H9 (cell line): ENCODE measurements at regions not wholly inside any gene's neighbourhood (a gene's known extent, or its start where the extent isn't known, plus 50 kb on each side); places are given as distances from the start of the nearest gene placed in this dataset.

ENCODE experiments used
- DNase-seq: peaks from one replicate; pipeline ENCODE4 v3.0.0-alpha.2; 2017
- H2AFZ ChIP-seq: one replicate; pipeline ENCODE4 v1.6.1; 2013; ENCODE audit warnings: mild to moderate bottlenecking, low read length, control low read depth, moderate library complexity
- H2AK5ac ChIP-seq: 2 replicates; pipeline ENCODE4 v1.6.1; 2013; ENCODE audit warnings: low read length, control low read depth, mixed read lengths; ENCODE audit not compliant: insufficient read length
- H2BK120ac ChIP-seq: one replicate; pipeline ENCODE4 v1.6.1; 2013; ENCODE audit warnings: low read depth, mild to moderate bottlenecking, low read length, control low read depth, inconsistent platforms; ENCODE audit not compliant: poor library complexity, severe bottlenecking
- H2BK12ac ChIP-seq: 2 replicates; pipeline ENCODE4 v1.6.1; 2013; ENCODE audit warnings: low read length, control low read depth, mixed read lengths, low read depth; ENCODE audit not compliant: insufficient read length
- H2BK15ac ChIP-seq: 2 replicates; pipeline ENCODE4 v1.6.1; 2013; ENCODE audit warnings: low read depth, low read length, control low read depth
- H2BK20ac ChIP-seq: one replicate; pipeline ENCODE4 v1.6.1; 2013; ENCODE audit warnings: low read depth, mild to moderate bottlenecking, low read length, control low read depth, inconsistent platforms; ENCODE audit not compliant: poor library complexity, severe bottlenecking
- H2BK5ac ChIP-seq: 2 replicates; pipeline ENCODE4 v1.6.1; 2013; ENCODE audit warnings: low read length, control low read depth, mixed read lengths; ENCODE audit not compliant: insufficient read length
- H3K14ac ChIP-seq: 2 replicates; pipeline ENCODE4 v1.6.1; 2013; ENCODE audit warnings: low read length, control low read depth; ENCODE audit not compliant: insufficient read depth
- H3K18ac ChIP-seq: 2 replicates; pipeline ENCODE4 v1.6.1; 2013; ENCODE audit warnings: low read depth, mild to moderate bottlenecking, mixed read lengths, low read length, control low read depth; ENCODE audit not compliant: insufficient read length
- H3K23ac ChIP-seq: 2 replicates; pipeline ENCODE4 v1.6.1; 2013; ENCODE audit warnings: low read length, control low read depth, mixed read lengths, low read depth; ENCODE audit not compliant: insufficient read length
- H3K23me2 ChIP-seq: 2 replicates; pipeline ENCODE4 v1.6.1; 2013; ENCODE audit warnings: low read depth, mild to moderate bottlenecking, mixed read lengths, low read length, control low read depth; ENCODE audit not compliant: insufficient read length, poor library complexity, severe bottlenecking
- H3K27ac ChIP-seq: 2 replicates; pipeline ENCODE4 v1.5.1; 2013; ENCODE audit warnings: low read length, control low read depth, mixed read lengths, low read depth; ENCODE audit not compliant: insufficient read length
- H3K27me3 ChIP-seq: 2 replicates; pipeline ENCODE4 v1.6.1; 2013; ENCODE audit warnings: low read length, control low read depth, inconsistent platforms; ENCODE audit not compliant: insufficient read depth
- H3K4ac ChIP-seq: 2 replicates; pipeline ENCODE4 v1.6.1; 2013; ENCODE audit warnings: low read depth, mild to moderate bottlenecking, control low read depth, inconsistent platforms, low read length, moderate library complexity
- H3K4me1 ChIP-seq: 2 replicates; pipeline ENCODE4 v1.6.1; 2013; ENCODE audit warnings: low read length, control low read depth, inconsistent platforms; ENCODE audit not compliant: insufficient read depth
- H3K4me2 ChIP-seq: 2 replicates; pipeline ENCODE4 v1.6.1; 2013; ENCODE audit warnings: low read length, control low read depth, mixed read lengths; ENCODE audit not compliant: insufficient read length, insufficient read depth
- H3K56ac ChIP-seq: 2 replicates; pipeline ENCODE4 v1.6.1; 2013; ENCODE audit warnings: low read depth, mild to moderate bottlenecking, mixed read lengths, low read length, control low read depth; ENCODE audit not compliant: insufficient read length
- H3K79me1 ChIP-seq: 2 replicates; pipeline ENCODE4 v1.6.1; 2013; ENCODE audit warnings: low read depth, mild to moderate bottlenecking, moderate library complexity, low read length, control low read depth, inconsistent platforms; ENCODE audit not compliant: insufficient read depth, poor library complexity, severe bottlenecking
- H3K79me2 ChIP-seq: 2 replicates; pipeline ENCODE4 v1.6.1; 2013; ENCODE audit warnings: low read length, control low read depth, inconsistent platforms; ENCODE audit not compliant: insufficient read depth
- H3K9ac ChIP-seq: 2 replicates; pipeline ENCODE4 v1.6.1; 2013; ENCODE audit warnings: low read length, control low read depth, mixed read lengths; ENCODE audit not compliant: insufficient read length; ENCODE audit errors: extremely low read depth
- H3K9me3 ChIP-seq: one replicate; pipeline ENCODE4 v1.6.1; 2013; ENCODE audit warnings: low read depth, low read length, inconsistent platforms; ENCODE audit not compliant: control insufficient read depth
- H3T11ph ChIP-seq: one replicate; pipeline ENCODE4 v1.6.1; 2013; ENCODE audit warnings: mild to moderate bottlenecking, low read length, control low read depth, inconsistent platforms
- H4K20me1 ChIP-seq: one replicate; pipeline ENCODE4 v1.6.1; 2013; ENCODE audit not compliant: control insufficient read depth, insufficient read length, insufficient read depth
- H4K5ac ChIP-seq: 2 replicates; pipeline ENCODE4 v1.6.1; 2013; ENCODE audit warnings: low read depth, mild to moderate bottlenecking, mixed read lengths, low read length, control low read depth; ENCODE audit not compliant: insufficient read length
- H4K8ac ChIP-seq: replicated peaks from 2 replicates; pipeline ENCODE4 v1.6.1; 2013; ENCODE audit warnings: low read length, control low read depth, mixed read lengths, low read depth; ENCODE audit not compliant: insufficient read length
- H4K91ac ChIP-seq: 2 replicates; pipeline ENCODE4 v1.6.1; 2013; ENCODE audit warnings: low read depth, mild to moderate bottlenecking, moderate library complexity, mixed read lengths, low read length, control low read depth; ENCODE audit not compliant: insufficient read length
- H3K27ac Mint-ChIP-seq, 3 experiments: 2 replicates in 2 of 3; 3 replicates in 1 of 3; pipeline ENCODE4 v1.8.0; 2020 to 2021; ENCODE audit warnings: mixed read lengths in 3 of 3, mild to moderate bottlenecking in 1 of 3, moderate library complexity in 1 of 3
- H3K27me3 Mint-ChIP-seq: 2 replicates; pipeline ENCODE4 v1.8.0; 2021; ENCODE audit warnings: low read depth, mild to moderate bottlenecking, moderate library complexity, mixed read lengths
- H3K36me3 Mint-ChIP-seq, 3 experiments: 2 replicates in 2 of 3; 3 replicates in 1 of 3; pipeline ENCODE4 v1.8.0; 2020 to 2021; ENCODE audit warnings: low read depth in 3 of 3, mixed read lengths in 3 of 3; ENCODE audit not compliant: insufficient read depth in 1 of 3
- H3K4me1 Mint-ChIP-seq, 2 experiments: 2 replicates each; pipeline ENCODE4 v1.8.0; 2020; ENCODE audit warnings: mixed read lengths in 2 of 2
- H3K4me3 Mint-ChIP-seq, 2 experiments: 2 replicates in 1 of 2; 3 replicates in 1 of 2; pipeline ENCODE4 v1.8.0; 2020 to 2021; ENCODE audit warnings: mild to moderate bottlenecking in 2 of 2, mixed read lengths in 2 of 2, moderate library complexity in 1 of 2
- H3K9me3 Mint-ChIP-seq, 2 experiments: 2 replicates in 1 of 2; 3 replicates in 1 of 2; pipeline ENCODE4 v1.8.0; 2020; ENCODE audit warnings: mild to moderate bottlenecking in 2 of 2, mixed read lengths in 2 of 2, moderate library complexity in 1 of 2
- TF ChIP-seq, protein P1 (sequence below): fragments of 200-600 bp; sonication (generic); conservative IDR thresholded peaks from 3 replicates; pipeline ENCODE4 v1.8.0; 2021; ENCODE audit warnings: antibody characterized with exemption, mild to moderate bottlenecking

DNA sequence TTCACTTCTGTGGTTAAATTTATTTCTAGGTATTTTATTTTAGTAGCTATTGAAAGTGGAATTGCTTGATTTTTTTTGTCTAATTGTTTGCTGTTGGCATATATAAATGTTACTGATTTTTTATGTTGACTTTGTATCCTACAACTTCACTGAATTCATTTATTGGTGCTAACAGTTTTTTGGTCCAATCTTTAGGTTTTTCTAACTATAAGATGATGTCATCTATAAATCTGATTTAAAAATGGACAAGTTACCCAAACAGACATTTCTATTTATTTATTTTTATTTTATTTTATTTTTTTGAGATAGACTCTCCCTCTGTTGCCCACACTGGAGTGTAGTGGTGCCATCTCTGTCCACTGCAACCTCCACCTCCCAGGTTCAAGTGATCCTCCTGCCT, 162.3 kb downstream of the COX7C start:
- Histone ChIP-seq H2AK5ac (no peak overlapping the region), H3K18ac (no peak overlapping the region), H3K9ac (no peak overlapping the region), H2BK12ac (no peak overlapping the region), H3K79me1 (no peaks in the 10 kb centered on the region), H3K23me2 (no peaks in the 10 kb centered on the region), H2BK5ac (no peak overlapping the region), H4K8ac (no peak overlapping the region), H4K91ac (no peak overlapping the region), H2BK20ac (no peak overlapping the region), H3K79me2 (no peaks in the 10 kb centered on the region), H3K56ac (no peak overlapping the region), H3K27me3 (no peaks in the 10 kb centered on the region), H3K14ac (no peak overlapping the region), H2BK15ac (no peak overlapping the region), H2AFZ (no peak overlapping the region), H3K27ac (no peak overlapping the region), H2BK120ac (no peak overlapping the region), H3K4me1 (no peaks in the 10 kb centered on the region), H3T11ph (no peak overlapping the region), H3K23ac (no peak overlapping the region), H3K4me2 (no peak overlapping the region), H3K9me3 (no peaks in the 10 kb centered on the region), H3K4ac (no peak overlapping the region), H4K5ac (no peak overlapping the region), H4K20me1 (no peaks in the 10 kb centered on the region)
- no peaks in the 10 kb centered on the region for H3K4me1 Mint-ChIP-seq
- DNase-seq = no peak
- TF ChIP-seq, protein P1, sequence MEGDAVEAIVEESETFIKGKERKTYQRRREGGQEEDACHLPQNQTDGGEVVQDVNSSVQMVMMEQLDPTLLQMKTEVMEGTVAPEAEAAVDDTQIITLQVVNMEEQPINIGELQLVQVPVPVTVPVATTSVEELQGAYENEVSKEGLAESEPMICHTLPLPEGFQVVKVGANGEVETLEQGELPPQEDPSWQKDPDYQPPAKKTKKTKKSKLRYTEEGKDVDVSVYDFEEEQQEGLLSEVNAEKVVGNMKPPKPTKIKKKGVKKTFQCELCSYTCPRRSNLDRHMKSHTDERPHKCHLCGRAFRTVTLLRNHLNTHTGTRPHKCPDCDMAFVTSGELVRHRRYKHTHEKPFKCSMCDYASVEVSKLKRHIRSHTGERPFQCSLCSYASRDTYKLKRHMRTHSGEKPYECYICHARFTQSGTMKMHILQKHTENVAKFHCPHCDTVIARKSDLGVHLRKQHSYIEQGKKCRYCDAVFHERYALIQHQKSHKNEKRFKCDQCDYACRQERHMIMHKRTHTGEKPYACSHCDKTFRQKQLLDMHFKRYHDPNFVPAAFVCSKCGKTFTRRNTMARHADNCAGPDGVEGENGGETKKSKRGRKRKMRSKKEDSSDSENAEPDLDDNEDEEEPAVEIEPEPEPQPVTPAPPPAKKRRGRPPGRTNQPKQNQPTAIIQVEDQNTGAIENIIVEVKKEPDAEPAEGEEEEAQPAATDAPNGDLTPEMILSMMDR = no peak
- no peak overlapping the region for H3K27ac Mint-ChIP-seq
- H3K36me3 Mint-ChIP-seq = 0 out of 7 replicates have a peak, but pooled peaks cover 0 to 2% (median 0%) of the 10 kb centered on the region in 3 experiments
- H3K27me3 Mint-ChIP-seq = no peaks in the 10 kb centered on the region
- H3K4me3 Mint-ChIP-seq = no peak overlapping the region
- H3K9me3 Mint-ChIP-seq = no peaks in the 10 kb centered on the region
